ENCODE measurements at regions not wholly inside any gene's neighbourhood (a gene's known extent, or its start where the extent isn't known, plus 50 kb on each side); places are given as distances from the start of the nearest gene placed in this dataset.

GRCh38 chr2:142314164-142314563 is 183.3 kb upstream of the LRP1B start:
- no peak for TF ChIP-seq CTCF (IDR thresholded peaks at IDR 0.05)
- TF ChIP-seq EZH2 (IDR thresholded peaks at IDR 0.05; ENCODE audit: borderline replicate concordance, insufficient read depth, low read depth, low read length, poor library complexity, severe bottlenecking): no peak

Data from B cell (primary cell).